H9 (cell line): ENCODE measurements at regions not wholly inside any gene's neighbourhood (a gene's known extent, or its start where the extent isn't known, plus 50 kb on each side); places are given as distances from the start of the nearest gene placed in this dataset.
A peak's percentile ranks its signal among the peaks of the same experiment; 100 is the strongest.

Experiments used
- DNase-seq: peaks from one replicate; pipeline ENCODE4 v3.0.0-alpha.2; 2017
- H2AFZ ChIP-seq: one replicate; pipeline ENCODE4 v1.6.1; 2013; ENCODE audit warnings: mild to moderate bottlenecking, low read length, control low read depth, moderate library complexity
- H2AK5ac ChIP-seq: 2 replicates; pipeline ENCODE4 v1.6.1; 2013; ENCODE audit warnings: low read length, control low read depth, mixed read lengths; ENCODE audit not compliant: insufficient read length
- H2BK120ac ChIP-seq: one replicate; pipeline ENCODE4 v1.6.1; 2013; ENCODE audit warnings: low read depth, mild to moderate bottlenecking, low read length, control low read depth, inconsistent platforms; ENCODE audit not compliant: poor library complexity, severe bottlenecking
- H2BK12ac ChIP-seq: 2 replicates; pipeline ENCODE4 v1.6.1; 2013; ENCODE audit warnings: low read length, control low read depth, mixed read lengths, low read depth; ENCODE audit not compliant: insufficient read length
- H2BK15ac ChIP-seq: 2 replicates; pipeline ENCODE4 v1.6.1; 2013; ENCODE audit warnings: low read depth, low read length, control low read depth
- H2BK20ac ChIP-seq: one replicate; pipeline ENCODE4 v1.6.1; 2013; ENCODE audit warnings: low read depth, mild to moderate bottlenecking, low read length, control low read depth, inconsistent platforms; ENCODE audit not compliant: poor library complexity, severe bottlenecking
- H2BK5ac ChIP-seq: 2 replicates; pipeline ENCODE4 v1.6.1; 2013; ENCODE audit warnings: low read length, control low read depth, mixed read lengths; ENCODE audit not compliant: insufficient read length
- H3K14ac ChIP-seq: 2 replicates; pipeline ENCODE4 v1.6.1; 2013; ENCODE audit warnings: low read length, control low read depth; ENCODE audit not compliant: insufficient read depth
- H3K18ac ChIP-seq: 2 replicates; pipeline ENCODE4 v1.6.1; 2013; ENCODE audit warnings: low read depth, mild to moderate bottlenecking, mixed read lengths, low read length, control low read depth; ENCODE audit not compliant: insufficient read length
- H3K23ac ChIP-seq: 2 replicates; pipeline ENCODE4 v1.6.1; 2013; ENCODE audit warnings: low read length, control low read depth, mixed read lengths, low read depth; ENCODE audit not compliant: insufficient read length
- H3K23me2 ChIP-seq: 2 replicates; pipeline ENCODE4 v1.6.1; 2013; ENCODE audit warnings: low read depth, mild to moderate bottlenecking, mixed read lengths, low read length, control low read depth; ENCODE audit not compliant: insufficient read length, poor library complexity, severe bottlenecking
- H3K27ac ChIP-seq: 2 replicates; pipeline ENCODE4 v1.5.1; 2013; ENCODE audit warnings: low read length, control low read depth, mixed read lengths, low read depth; ENCODE audit not compliant: insufficient read length
- H3K27me3 ChIP-seq: 2 replicates; pipeline ENCODE4 v1.6.1; 2013; ENCODE audit warnings: low read length, control low read depth, inconsistent platforms; ENCODE audit not compliant: insufficient read depth
- H3K4ac ChIP-seq: 2 replicates; pipeline ENCODE4 v1.6.1; 2013; ENCODE audit warnings: low read depth, mild to moderate bottlenecking, control low read depth, inconsistent platforms, low read length, moderate library complexity
- H3K4me1 ChIP-seq: 2 replicates; pipeline ENCODE4 v1.6.1; 2013; ENCODE audit warnings: low read length, control low read depth, inconsistent platforms; ENCODE audit not compliant: insufficient read depth
- H3K4me2 ChIP-seq: 2 replicates; pipeline ENCODE4 v1.6.1; 2013; ENCODE audit warnings: low read length, control low read depth, mixed read lengths; ENCODE audit not compliant: insufficient read length, insufficient read depth
- H3K56ac ChIP-seq: 2 replicates; pipeline ENCODE4 v1.6.1; 2013; ENCODE audit warnings: low read depth, mild to moderate bottlenecking, mixed read lengths, low read length, control low read depth; ENCODE audit not compliant: insufficient read length
- H3K79me1 ChIP-seq: 2 replicates; pipeline ENCODE4 v1.6.1; 2013; ENCODE audit warnings: low read depth, mild to moderate bottlenecking, moderate library complexity, low read length, control low read depth, inconsistent platforms; ENCODE audit not compliant: insufficient read depth, poor library complexity, severe bottlenecking
- H3K79me2 ChIP-seq: 2 replicates; pipeline ENCODE4 v1.6.1; 2013; ENCODE audit warnings: low read length, control low read depth, inconsistent platforms; ENCODE audit not compliant: insufficient read depth
- H3K9ac ChIP-seq: 2 replicates; pipeline ENCODE4 v1.6.1; 2013; ENCODE audit warnings: low read length, control low read depth, mixed read lengths; ENCODE audit not compliant: insufficient read length; ENCODE audit errors: extremely low read depth
- H3K9me3 ChIP-seq: one replicate; pipeline ENCODE4 v1.6.1; 2013; ENCODE audit warnings: low read depth, low read length, inconsistent platforms; ENCODE audit not compliant: control insufficient read depth
- H3T11ph ChIP-seq: one replicate; pipeline ENCODE4 v1.6.1; 2013; ENCODE audit warnings: mild to moderate bottlenecking, low read length, control low read depth, inconsistent platforms
- H4K20me1 ChIP-seq: one replicate; pipeline ENCODE4 v1.6.1; 2013; ENCODE audit not compliant: control insufficient read depth, insufficient read length, insufficient read depth
- H4K5ac ChIP-seq: 2 replicates; pipeline ENCODE4 v1.6.1; 2013; ENCODE audit warnings: low read depth, mild to moderate bottlenecking, mixed read lengths, low read length, control low read depth; ENCODE audit not compliant: insufficient read length
- H4K8ac ChIP-seq: replicated peaks from 2 replicates; pipeline ENCODE4 v1.6.1; 2013; ENCODE audit warnings: low read length, control low read depth, mixed read lengths, low read depth; ENCODE audit not compliant: insufficient read length
- H4K91ac ChIP-seq: 2 replicates; pipeline ENCODE4 v1.6.1; 2013; ENCODE audit warnings: low read depth, mild to moderate bottlenecking, moderate library complexity, mixed read lengths, low read length, control low read depth; ENCODE audit not compliant: insufficient read length
- H3K27ac Mint-ChIP-seq, 3 experiments: 2 replicates in 2 of 3; 3 replicates in 1 of 3; pipeline ENCODE4 v1.8.0; 2020 to 2021; ENCODE audit warnings: mixed read lengths in 3 of 3, mild to moderate bottlenecking in 1 of 3, moderate library complexity in 1 of 3
- H3K27me3 Mint-ChIP-seq: 2 replicates; pipeline ENCODE4 v1.8.0; 2021; ENCODE audit warnings: low read depth, mild to moderate bottlenecking, moderate library complexity, mixed read lengths
- H3K36me3 Mint-ChIP-seq, 3 experiments: 2 replicates in 2 of 3; 3 replicates in 1 of 3; pipeline ENCODE4 v1.8.0; 2020 to 2021; ENCODE audit warnings: low read depth in 3 of 3, mixed read lengths in 3 of 3; ENCODE audit not compliant: insufficient read depth in 1 of 3
- H3K4me1 Mint-ChIP-seq, 2 experiments: 2 replicates each; pipeline ENCODE4 v1.8.0; 2020; ENCODE audit warnings: mixed read lengths in 2 of 2
- H3K4me3 Mint-ChIP-seq, 2 experiments: 2 replicates in 1 of 2; 3 replicates in 1 of 2; pipeline ENCODE4 v1.8.0; 2020 to 2021; ENCODE audit warnings: mild to moderate bottlenecking in 2 of 2, mixed read lengths in 2 of 2, moderate library complexity in 1 of 2
- H3K9me3 Mint-ChIP-seq, 2 experiments: 2 replicates in 1 of 2; 3 replicates in 1 of 2; pipeline ENCODE4 v1.8.0; 2020; ENCODE audit warnings: mild to moderate bottlenecking in 2 of 2, mixed read lengths in 2 of 2, moderate library complexity in 1 of 2
- WGBS: extraction: QIAGEN DNeasy Blood & Tissue Kit; methylation state at CpG from one replicate; pipeline ENCODE4 v1.1.7; 2013; ENCODE audit warnings: missing lambda C conversion rate, low lambda C conversion rate, mixed read lengths; ENCODE audit not compliant: insufficient read length; ENCODE audit errors: extremely low coverage; 5-methylcytosine and 5-hydroxymethylcytosine counted together
- TF ChIP-seq, protein P1 (sequence below): fragments of 200-600 bp; sonication (generic); conservative IDR thresholded peaks from 3 replicates; pipeline ENCODE4 v1.8.0; 2021; ENCODE audit warnings: antibody characterized with exemption, mild to moderate bottlenecking

DNA sequence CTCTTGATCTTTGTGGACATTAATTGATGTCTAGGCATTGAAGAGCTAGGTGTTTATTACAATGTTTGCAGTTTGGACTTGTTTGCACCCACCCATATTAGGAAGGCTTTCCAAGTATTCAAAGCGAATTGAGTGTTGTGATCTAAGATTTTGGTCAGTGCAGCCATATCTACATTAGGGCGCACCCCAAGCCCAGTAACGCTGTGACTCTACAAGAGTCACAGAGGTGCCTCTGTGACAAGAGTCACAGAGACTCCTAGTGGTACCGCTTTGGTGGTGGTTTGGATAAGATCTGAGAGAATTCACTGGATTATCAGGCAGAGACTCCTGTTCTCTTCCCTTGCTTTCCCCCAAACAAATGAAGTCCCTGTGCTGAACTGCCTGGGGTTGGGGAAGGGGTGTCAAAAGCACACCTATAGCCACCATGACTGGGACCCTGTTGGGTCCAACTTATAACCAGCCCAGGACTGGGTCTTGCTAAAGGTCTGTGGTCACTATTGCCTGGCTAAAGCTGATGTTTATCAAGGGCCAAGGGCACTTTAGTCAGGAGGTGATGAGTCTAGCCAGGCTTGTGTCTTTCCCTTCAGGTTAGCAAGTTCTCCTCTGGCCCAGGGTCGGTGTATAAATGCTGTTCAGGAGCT, 114.1 kb upstream of the RIOK2 start:
- Histone ChIP-seq H3K27ac (no peak overlapping the region), H3K18ac (no peak overlapping the region), H3K79me2 (no peaks in the 10 kb centered on the region), H3K9ac (no peak overlapping the region), H3K14ac (no peak overlapping the region), H3T11ph (no peak overlapping the region), H2BK15ac (no peak overlapping the region), H3K27me3 (no peaks in the 10 kb centered on the region), H4K91ac (no peak overlapping the region), H2BK20ac (no peak overlapping the region), H2BK5ac (no peak overlapping the region), H3K4ac (no peak overlapping the region), H2BK120ac (no peak overlapping the region), H3K9me3 (no peaks in the 10 kb centered on the region), H4K20me1 (no peaks in the 10 kb centered on the region), H4K5ac (no peak overlapping the region), H2BK12ac (no peak overlapping the region), H3K79me1 (no peaks in the 10 kb centered on the region), H3K4me2 (no peak overlapping the region), H3K4me1 (no peaks in the 10 kb centered on the region), H2AK5ac (no peak overlapping the region), H4K8ac (no peak overlapping the region), H2AFZ (no peak overlapping the region), H3K23ac (no peak overlapping the region), H3K56ac (no peak overlapping the region), H3K23me2 (no peaks in the 10 kb centered on the region)
- Mint-ChIP-seq H3K36me3 (peaks cover 1 to 10% (median 4%) of the 10 kb centered on the region in 3 experiments; a peak in 5 of 7 replicates), H3K27me3 (no peaks in the 10 kb centered on the region), H3K4me3 (no peak overlapping the region), H3K27ac (no peak overlapping the region), H3K4me1 (no peaks in the 10 kb centered on the region), H3K9me3 (peaks cover 9 to 10% of the 10 kb centered on the region in 2 experiments; a peak in 4 of 5 replicates)
- DNase-seq, result peak; percentile 76
- TF ChIP-seq, protein P1, sequence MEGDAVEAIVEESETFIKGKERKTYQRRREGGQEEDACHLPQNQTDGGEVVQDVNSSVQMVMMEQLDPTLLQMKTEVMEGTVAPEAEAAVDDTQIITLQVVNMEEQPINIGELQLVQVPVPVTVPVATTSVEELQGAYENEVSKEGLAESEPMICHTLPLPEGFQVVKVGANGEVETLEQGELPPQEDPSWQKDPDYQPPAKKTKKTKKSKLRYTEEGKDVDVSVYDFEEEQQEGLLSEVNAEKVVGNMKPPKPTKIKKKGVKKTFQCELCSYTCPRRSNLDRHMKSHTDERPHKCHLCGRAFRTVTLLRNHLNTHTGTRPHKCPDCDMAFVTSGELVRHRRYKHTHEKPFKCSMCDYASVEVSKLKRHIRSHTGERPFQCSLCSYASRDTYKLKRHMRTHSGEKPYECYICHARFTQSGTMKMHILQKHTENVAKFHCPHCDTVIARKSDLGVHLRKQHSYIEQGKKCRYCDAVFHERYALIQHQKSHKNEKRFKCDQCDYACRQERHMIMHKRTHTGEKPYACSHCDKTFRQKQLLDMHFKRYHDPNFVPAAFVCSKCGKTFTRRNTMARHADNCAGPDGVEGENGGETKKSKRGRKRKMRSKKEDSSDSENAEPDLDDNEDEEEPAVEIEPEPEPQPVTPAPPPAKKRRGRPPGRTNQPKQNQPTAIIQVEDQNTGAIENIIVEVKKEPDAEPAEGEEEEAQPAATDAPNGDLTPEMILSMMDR, result peak; percentile 88
- no CpG with 5 or more reads among the region's 5 CpGs for WGBS
